GOT3 (cell line): ENCODE measurements at regions not wholly inside any gene's neighbourhood (a gene's known extent, or its start where the extent isn't known, plus 50 kb on each side); places are given as distances from the start of the nearest gene placed in this dataset.
"Not testable (repeated sequence)": the region's sequence is repeated elsewhere in the genome, so short reads cannot be mapped to it uniquely, and the experiment has no call there.

Experiments used
- DNase-seq: peaks from one replicate; lab custom pipeline; 2025; ENCODE audit warnings: mixed read lengths; lab: John Stamatoyannopoulos, UW

- DNase-seq, result no peak
Measured at GRCh38 chr4:18167831-18168230, 146.3 kb upstream of the LCORL start.

DNA sequence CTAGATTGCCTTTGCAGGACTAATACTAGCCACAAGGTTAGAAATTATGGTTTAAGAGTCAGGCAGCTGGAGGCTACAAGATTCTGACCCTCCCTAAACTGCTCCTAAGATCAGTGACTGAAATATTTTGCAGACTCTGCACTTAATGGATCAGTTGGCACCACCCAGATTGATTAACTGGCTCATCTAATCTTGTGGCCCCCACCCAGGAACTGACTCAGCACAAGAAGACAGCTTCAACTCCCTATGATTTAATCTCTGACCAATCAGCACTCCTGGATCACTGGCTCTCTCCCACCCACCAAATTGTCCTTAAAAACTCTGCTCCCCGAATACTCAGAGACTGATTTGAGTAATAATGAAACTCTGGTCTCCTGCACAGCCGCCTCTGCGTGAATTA lies 145.4 kb upstream of the LCORL start:
- DNase-seq, result no peak

- no peak for DNase-seq
Measured at GRCh38 chr4:18162453-18162852, 140.9 kb upstream of the LCORL start.

- DNase-seq, result not testable (repeated sequence)
Measured at GRCh38 chr4:18159117-18159912, 137.8 kb upstream of the LCORL start.

DNA sequence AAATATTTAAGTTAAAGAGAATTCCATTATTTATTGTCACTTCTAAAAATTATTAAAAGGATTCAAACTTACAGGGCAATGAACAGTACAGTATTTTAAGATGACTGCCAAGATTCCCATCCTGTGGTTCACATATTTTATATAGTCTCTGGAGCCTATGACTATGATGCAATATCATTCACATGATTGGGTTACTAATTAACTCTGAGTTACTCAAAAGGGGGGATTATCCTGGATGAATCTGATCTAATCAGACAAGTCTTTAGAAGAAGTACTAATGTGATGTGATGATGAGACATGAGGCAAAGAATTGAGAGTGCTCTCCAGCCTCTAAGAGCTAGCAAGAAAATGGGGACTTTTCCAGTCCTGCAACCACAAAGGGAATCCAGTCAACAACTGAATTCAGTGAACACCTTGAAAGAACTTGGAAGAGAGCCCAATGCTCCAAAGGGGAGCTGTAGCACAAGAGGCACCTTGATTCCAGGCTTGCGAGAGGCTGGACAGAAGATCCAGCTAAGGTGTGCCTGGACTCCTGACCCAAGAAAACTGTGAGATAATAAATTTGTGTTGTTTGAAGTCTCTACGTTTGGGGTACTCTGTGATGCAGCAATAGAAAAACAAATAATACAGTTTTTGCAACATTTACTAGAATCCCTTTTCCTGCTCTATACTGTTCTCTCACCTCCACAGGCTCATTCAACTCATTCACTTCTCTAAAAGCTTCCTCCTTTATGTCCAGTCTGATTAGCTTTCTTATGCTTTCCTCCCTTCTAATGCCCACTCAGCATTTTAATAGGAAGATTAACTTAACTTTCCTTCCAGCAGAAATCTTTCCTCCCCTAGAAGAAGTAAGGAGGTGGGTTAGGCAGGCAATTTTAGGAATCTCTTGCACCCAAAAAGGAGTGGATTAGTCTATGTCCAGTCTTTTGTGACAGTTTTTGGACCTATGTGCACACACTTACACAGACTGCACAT lies 133.8 kb upstream of the LCORL start:
- DNase-seq, result no peak

DNA sequence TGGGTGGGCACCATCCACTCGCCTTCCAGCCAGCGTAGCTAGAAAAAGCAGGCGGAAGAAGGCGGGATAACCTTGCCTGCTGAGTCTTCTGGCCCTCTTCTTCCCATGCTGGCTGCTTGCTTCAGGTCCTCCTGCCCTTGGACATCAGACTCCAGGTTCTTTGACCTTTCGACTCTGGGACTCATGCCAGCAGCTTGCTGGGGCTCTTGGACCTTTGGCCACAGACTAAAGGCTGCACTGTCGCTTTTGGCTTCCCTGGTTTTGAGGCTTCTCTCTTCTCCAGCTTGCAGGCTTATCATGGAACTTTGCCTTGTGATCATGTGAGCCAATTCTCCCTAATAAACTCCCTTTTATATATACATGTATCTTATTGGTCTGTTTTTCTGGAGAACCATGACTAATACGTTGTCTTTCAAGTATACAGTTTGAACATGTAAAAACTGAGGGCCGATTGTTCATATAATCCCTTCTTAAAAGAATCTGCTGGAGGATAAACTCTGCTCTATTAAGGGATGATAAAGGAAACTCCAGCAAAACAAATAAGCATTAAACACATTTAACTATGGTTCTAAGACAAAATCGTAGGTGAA lies 116.6 kb upstream of the LCORL start:
- no peak for DNase-seq

DNA sequence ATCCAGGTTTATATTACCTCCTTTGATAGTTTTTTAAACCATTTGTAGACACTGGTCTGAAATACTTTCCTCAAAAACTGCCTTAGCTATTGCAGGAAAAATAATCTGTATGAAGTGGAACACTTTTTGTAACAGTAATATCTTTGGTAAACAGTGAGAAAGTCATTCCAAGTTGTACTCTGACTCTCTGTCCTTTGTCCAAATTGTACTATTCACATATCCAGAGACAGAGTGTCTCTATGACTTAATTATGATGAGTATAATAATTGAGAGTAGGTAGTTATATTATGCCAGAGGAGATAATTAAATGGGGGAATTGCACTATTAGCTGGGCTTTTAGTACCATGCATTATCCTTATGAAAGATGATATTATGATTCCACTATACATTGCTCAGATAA lies 112.6 kb upstream of the LCORL start:
- no peak for DNase-seq

DNA sequence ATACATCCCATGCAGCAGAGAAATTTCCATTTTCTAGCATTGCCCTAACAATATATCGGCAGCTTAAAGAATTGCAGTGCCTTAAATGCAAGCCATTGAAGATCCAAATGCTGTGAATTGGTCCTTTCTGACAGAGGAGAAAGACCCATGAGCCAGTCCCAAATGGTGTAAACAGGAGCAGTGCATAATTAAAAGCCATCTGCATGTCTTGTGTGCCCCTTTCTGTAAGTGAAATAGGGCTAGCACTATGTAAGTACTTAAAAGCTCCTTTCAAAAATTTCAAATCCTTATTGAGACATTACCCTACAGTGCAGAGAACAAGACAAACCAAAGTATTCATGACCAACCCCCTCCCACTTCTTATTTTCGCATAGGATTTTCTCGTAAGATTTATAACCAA lies 108.7 kb upstream of the LCORL start:
- no peak for DNase-seq

DNA sequence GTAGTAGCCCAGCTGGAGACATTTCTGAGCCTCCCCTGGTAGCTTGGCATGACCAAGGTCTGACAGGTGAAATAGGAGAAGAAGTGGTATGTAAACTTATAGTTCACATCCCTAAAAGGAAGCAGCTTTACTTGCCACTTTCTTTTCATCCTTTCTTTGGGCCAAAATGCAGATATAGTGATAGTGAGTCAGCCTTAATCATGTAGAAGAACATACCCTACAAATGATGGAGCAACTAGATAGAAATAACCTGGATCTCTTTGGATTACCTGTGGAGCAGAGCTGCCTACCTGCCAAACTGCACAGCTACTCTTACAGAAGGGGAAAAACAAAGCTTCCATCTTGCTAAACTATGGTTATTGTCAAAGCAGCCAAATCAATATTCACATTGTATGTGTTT lies 106.7 kb upstream of the LCORL start:
- DNase-seq, result no peak

DNA sequence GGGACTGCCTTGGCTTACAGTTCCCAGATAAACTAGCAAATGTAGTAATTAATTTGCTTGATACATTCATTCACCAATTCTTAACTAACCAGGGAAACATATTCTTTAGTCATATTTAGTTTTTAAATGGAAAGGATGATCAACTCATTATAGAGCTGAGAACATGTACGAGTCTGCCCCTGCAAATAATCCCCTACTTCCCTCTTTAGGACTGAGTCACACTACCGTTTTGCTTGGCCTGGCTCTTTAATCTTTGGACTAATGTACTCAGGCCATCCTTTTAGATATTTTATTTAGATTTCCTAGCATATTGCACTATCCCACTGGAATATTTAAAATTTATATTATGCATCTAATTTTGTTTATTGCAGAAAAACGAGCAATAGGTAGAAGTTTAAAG lies 105.5 kb upstream of the LCORL start:
- no peak for DNase-seq

- no peak for DNase-seq
Measured at GRCh38 chr4:18113710-18114331, 92.3 kb upstream of the LCORL start.

- no peak for DNase-seq
Measured at GRCh38 chr4:18111081-18111480, 89.5 kb upstream of the LCORL start.

GRCh38 chr4:18110099-18110498 lies 88.5 kb upstream of the LCORL start:
- no peak for DNase-seq

DNA sequence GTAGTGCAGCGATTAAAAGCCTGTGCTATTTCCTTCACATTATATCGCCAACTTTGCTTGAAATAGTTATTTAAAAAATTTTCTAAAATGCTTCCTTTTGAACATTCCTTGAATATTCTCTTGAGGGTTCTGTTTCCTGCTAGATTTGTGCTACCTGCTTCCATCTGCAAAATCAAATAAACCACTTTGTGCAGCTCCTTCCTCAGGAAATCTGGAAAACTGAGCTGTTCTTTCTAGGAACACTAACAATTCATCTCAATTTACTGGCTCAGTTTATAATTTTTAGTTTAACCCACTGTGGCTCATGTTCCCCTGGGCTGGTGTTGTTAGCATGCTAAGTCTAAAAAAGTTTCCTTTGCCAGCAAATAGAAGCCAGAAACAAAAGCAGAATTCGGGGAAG lies 88.1 kb upstream of the LCORL start:
- DNase-seq, result no peak

DNA sequence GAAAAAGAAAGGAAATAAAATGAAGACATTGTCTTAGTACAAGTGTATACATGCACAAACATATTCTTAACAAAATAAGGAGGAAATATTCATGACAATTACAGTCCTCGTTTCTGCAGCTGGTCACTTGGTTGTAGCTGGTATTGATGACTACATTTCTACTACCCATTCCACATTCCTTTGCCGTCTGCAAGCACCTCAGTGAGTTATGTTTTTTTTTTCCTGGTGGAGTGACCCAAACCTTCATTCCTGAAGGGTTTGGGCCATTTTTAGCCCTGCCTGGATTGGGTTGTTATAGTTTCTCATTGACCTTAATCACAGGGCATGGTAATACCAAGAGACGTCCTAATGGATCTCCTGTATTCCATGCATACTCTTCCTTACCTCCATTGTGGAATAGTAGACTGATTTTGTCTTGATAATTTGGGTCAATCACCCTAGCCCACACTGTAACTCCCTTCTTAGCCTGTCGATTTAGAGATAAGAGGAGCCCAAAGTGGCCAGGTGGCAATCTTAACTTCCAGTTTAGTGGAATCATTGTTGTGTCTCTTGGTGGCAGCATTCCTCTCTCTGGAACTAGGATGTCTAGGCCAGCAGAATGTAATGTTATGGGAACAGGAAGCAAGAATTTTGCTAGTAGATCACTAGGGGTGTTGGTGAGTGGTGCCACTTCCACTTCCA lies 86.4 kb upstream of the LCORL start:
- DNase-seq, result not testable (repeated sequence)

GRCh38 chr4:18106620-18107019 lies 85.1 kb upstream of the LCORL start:
- no peak for DNase-seq

GRCh38 chr4:18105030-18106011 lies 83.8 kb upstream of the LCORL start:
- DNase-seq, result no peak

- DNase-seq, result no peak
Measured at GRCh38 chr4:18103876-18104605, 82.5 kb upstream of the LCORL start.

DNA sequence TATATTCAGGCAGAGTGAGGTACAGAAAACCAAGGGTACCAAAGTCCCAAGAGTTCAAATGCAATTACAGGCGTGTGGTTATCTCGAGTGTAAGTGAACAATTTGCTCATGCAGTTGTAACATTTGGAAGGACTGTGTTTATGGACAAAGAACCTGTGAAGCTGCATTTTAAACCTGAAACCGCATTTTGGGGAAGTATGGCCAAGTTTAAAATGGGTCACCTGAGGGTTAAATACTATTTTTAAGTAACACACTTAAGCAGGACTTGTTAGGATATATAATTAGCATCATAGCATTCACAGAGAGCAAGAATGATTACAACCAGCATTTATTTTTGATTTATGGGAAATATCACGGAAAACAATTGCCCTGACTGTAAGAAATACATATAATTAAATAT lies 79.1 kb upstream of the LCORL start:
- no peak for DNase-seq

DNA sequence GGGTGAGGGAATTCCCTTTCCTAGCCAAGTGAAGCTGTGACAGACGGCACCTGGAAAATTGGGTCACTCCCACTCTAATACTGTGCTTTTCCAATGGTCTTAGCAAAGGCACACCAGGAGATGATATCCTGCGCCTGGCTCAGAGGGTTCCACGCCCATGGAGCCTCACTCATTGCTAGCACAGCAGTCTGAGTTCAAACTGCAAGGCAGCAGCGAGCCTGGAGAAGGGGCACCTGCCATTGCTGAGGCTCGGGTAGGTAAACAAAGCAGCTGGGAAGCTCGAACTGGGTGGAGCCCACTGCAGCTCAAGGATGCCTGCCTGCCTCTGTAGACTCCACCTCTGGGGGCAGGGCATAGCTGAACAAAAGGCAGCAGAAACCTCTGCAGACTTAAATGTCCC lies 68.9 kb upstream of the LCORL start:
- DNase-seq, result not testable (repeated sequence)
